GM13976 (cell line): ENCODE measurements at regions not wholly inside any gene's neighbourhood (a gene's known extent, or its start where the extent isn't known, plus 50 kb on each side); places are given as distances from the start of the nearest gene placed in this dataset.

Source experiments
- DNase-seq: peaks from one replicate; pipeline ENCODE4 v3.0.0; 2012; ENCODE audit warnings: low spot score
- CTCF ChIP-seq: IDR thresholded peaks from 2 replicates; pipeline ENCODE4 v1.5.1; 2012; ENCODE audit warnings: borderline replicate concordance, mild to moderate bottlenecking; ENCODE audit not compliant: insufficient read depth; ENCODE audit errors: extremely low read depth, missing control alignments, control extremely low read depth
- in situ Hi-C: fragments of 300-500 bp; cut with MboI; formaldehyde crosslinking; loops from one replicate; pipeline ENCODE4 v1.12.0; 2022; ENCODE audit warnings: low sequenced_read_pairs, mixed read lengths, inconsistent platforms; ENCODE audit not compliant: unreplicated experiment

- in situ Hi-C loops = no loop called here
- DNase-seq = no peak
- TF ChIP-seq CTCF = no peak
Observed at GRCh38 chr7:130932667-130933432, 198.8 kb upstream of the KLF14 start.

- TF ChIP-seq CTCF = no peak
- in situ Hi-C loops = no loop called here
- DNase-seq = no peak
Observed at GRCh38 chr7:130933919-130934318, 199.9 kb upstream of the KLF14 start.

- no peak for TF ChIP-seq CTCF
- in situ Hi-C loops = no loop called here
- no peak for DNase-seq
Observed at GRCh38 chr7:130935564-130936157, 201.7 kb upstream of the KLF14 start.

GRCh38 chr7:130936202-130936931, 202.4 kb upstream of the KLF14 start:
- no peak for TF ChIP-seq CTCF
- in situ Hi-C loops = no loop called here

GRCh38 chr7:130937016-130937415, 203.0 kb upstream of the KLF14 start:
- no peak for TF ChIP-seq CTCF
- DNase-seq = no peak
- in situ Hi-C loops = no loop called here

More at GRCh38 chr7:130936202-130936931, 202.4 kb upstream of the KLF14 start:
- no peak for DNase-seq

GRCh38 chr7:130937830-130938229, 203.8 kb upstream of the KLF14 start:
- DNase-seq = no peak
- no peak for TF ChIP-seq CTCF
- in situ Hi-C loops = no loop called here
